GM23338 (cell line): ENCODE measurements at regions not wholly inside any gene's neighbourhood (a gene's known extent, or its start where the extent isn't known, plus 50 kb on each side); places are given as distances from the start of the nearest gene placed in this dataset.

Source experiments
- EZH2 ChIP-seq: fragments of 200-600 bp; sonication (generic); IDR thresholded peaks from one replicate; pipeline ENCODE4 v1.8.0; 2017; ENCODE audit warnings: antibody characterized with exemption, mild to moderate bottlenecking, low read depth; ENCODE audit not compliant: unreplicated experiment
- POLR2AphosphoS5 ChIP-seq: IDR thresholded peaks from 2 replicates; pipeline ENCODE4 v1.6.1; 2016; ENCODE audit warnings: antibody characterized with exemption, low read depth
- TF ChIP-seq, protein P1 (sequence below), 2 experiments: fragments of 200-600 bp in 1 of 2; sonication (generic) in 1 of 2; conservative IDR thresholded peaks; 2 replicates each; pipeline versions ENCODE4 v1.5.1 to v1.6.1; 2016 to 2017; ENCODE audit warnings: antibody characterized with exemption in 2 of 2, low read depth in 2 of 2, mild to moderate bottlenecking in 2 of 2, moderate library complexity in 1 of 2

DNA sequence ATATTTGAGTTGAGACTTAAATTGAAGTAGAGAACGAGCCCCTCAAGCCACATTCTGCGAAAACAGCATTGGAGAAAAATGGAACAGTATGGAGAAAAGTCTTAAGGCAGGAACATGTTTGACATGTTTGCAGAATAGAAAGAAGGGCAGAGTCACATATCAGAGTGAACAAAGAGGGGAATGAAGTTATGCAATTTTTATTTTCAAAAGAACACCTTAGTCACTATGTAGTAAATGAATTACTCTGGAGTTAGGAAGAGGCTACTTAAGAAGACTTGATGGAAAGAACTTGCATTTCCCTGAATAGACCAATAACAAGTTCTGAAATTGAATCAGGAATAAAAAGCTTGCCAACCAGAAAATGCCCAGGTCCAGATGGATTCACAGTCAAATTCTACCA lies 391.4 kb upstream of the CDH19 start:
- TF ChIP-seq, protein P1, sequence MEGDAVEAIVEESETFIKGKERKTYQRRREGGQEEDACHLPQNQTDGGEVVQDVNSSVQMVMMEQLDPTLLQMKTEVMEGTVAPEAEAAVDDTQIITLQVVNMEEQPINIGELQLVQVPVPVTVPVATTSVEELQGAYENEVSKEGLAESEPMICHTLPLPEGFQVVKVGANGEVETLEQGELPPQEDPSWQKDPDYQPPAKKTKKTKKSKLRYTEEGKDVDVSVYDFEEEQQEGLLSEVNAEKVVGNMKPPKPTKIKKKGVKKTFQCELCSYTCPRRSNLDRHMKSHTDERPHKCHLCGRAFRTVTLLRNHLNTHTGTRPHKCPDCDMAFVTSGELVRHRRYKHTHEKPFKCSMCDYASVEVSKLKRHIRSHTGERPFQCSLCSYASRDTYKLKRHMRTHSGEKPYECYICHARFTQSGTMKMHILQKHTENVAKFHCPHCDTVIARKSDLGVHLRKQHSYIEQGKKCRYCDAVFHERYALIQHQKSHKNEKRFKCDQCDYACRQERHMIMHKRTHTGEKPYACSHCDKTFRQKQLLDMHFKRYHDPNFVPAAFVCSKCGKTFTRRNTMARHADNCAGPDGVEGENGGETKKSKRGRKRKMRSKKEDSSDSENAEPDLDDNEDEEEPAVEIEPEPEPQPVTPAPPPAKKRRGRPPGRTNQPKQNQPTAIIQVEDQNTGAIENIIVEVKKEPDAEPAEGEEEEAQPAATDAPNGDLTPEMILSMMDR (conservative IDR thresholded peaks at IDR 0.05; ENCODE audit: low read depth in 2 of 2): no peak
- TF ChIP-seq EZH2 (no peak), POLR2AphosphoS5 (no peak)
